Hepatocyte (in vitro differentiated cells): ENCODE measurements at regions not wholly inside any gene's neighbourhood (a gene's known extent, or its start where the extent isn't known, plus 50 kb on each side); places are given as distances from the start of the nearest gene placed in this dataset.

ENCODE experiments used
- EZH2 ChIP-seq: fragments of 200-600 bp; sonication (generic); IDR thresholded peaks from 2 replicates; pipeline ENCODE4 v1.6.1; 2016; ENCODE audit warnings: antibody characterized with exemption, mild to moderate bottlenecking, borderline replicate concordance
- TF ChIP-seq, protein P1 (sequence below): fragments of 200-600 bp; sonication (generic); IDR thresholded peaks from 2 replicates; pipeline ENCODE4 v1.5.1; 2016; ENCODE audit warnings: antibody characterized with exemption, mild to moderate bottlenecking; ENCODE audit not compliant: poor library complexity

DNA sequence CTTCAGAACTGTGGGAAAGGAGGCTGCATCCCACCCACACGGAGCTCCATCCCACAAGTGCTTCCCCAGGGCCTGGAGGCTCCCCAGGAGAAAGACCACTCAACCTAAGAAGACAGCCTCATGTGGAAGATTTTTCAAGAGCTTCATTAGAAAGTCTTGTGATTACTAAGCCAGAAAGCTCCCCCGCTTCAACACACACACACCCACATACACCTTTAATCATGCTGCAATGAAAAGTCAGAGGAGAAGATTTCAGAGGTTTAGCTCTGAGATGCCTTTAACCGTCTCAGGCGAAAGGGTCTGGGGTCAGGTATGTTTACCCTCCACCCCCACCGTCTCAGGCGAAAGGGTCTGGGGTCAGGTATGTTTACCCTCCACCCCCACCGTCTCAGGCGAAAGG is 634.5 kb upstream of the B3GAT1 start:
- TF ChIP-seq EZH2 = no peak
- TF ChIP-seq, protein P1, sequence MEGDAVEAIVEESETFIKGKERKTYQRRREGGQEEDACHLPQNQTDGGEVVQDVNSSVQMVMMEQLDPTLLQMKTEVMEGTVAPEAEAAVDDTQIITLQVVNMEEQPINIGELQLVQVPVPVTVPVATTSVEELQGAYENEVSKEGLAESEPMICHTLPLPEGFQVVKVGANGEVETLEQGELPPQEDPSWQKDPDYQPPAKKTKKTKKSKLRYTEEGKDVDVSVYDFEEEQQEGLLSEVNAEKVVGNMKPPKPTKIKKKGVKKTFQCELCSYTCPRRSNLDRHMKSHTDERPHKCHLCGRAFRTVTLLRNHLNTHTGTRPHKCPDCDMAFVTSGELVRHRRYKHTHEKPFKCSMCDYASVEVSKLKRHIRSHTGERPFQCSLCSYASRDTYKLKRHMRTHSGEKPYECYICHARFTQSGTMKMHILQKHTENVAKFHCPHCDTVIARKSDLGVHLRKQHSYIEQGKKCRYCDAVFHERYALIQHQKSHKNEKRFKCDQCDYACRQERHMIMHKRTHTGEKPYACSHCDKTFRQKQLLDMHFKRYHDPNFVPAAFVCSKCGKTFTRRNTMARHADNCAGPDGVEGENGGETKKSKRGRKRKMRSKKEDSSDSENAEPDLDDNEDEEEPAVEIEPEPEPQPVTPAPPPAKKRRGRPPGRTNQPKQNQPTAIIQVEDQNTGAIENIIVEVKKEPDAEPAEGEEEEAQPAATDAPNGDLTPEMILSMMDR = no peak
